ENCODE measurements at regions not wholly inside any gene's neighbourhood (a gene's known extent, or its start where the extent isn't known, plus 50 kb on each side); places are given as distances from the start of the nearest gene placed in this dataset.

DNA sequence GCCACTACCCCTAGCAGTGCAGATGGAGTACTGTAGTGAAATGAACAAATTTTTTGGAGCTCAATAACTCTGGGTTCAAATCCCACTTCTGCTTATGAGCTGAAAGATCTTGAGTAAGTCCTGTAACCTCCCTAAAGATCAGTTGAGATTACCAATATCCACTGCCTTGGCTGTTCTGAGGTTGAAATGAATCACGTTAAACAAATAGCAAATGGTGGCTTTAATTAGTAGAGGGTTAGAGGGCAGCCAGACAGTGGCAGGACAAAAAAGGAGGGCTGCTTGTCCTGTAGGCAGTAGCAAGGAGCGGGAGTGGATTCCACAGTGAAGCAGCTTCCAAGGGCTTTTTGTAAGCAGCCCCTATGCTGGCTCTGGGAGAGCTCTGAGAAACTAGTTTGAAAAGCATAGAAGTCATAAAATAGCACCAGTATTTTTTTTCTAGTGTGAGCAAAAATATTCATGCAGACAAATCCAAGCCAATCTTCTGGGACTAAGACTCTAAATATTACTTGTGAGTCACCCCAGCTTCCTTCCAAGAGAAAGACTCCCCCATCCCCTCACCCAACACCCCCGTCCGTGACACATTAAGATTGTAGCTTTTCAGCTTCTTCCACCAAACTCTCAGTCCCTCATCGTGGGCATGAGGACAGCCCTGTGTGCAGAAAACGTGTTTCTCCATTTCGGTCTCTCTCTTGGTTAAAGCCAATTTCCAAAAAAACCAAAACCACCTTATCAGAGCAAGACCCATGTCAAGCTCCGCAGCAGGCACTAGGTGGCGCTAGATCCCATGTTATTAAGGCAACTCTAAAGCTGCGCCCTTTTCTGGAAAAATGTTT lies 123.5 kb upstream of the LGALSL start:
- TF ChIP-seq, protein P1, sequence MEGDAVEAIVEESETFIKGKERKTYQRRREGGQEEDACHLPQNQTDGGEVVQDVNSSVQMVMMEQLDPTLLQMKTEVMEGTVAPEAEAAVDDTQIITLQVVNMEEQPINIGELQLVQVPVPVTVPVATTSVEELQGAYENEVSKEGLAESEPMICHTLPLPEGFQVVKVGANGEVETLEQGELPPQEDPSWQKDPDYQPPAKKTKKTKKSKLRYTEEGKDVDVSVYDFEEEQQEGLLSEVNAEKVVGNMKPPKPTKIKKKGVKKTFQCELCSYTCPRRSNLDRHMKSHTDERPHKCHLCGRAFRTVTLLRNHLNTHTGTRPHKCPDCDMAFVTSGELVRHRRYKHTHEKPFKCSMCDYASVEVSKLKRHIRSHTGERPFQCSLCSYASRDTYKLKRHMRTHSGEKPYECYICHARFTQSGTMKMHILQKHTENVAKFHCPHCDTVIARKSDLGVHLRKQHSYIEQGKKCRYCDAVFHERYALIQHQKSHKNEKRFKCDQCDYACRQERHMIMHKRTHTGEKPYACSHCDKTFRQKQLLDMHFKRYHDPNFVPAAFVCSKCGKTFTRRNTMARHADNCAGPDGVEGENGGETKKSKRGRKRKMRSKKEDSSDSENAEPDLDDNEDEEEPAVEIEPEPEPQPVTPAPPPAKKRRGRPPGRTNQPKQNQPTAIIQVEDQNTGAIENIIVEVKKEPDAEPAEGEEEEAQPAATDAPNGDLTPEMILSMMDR (IDR thresholded peaks at IDR 0.05; ENCODE audit: control extremely low read depth in 1 of 3, insufficient read depth in 1 of 3, low read depth in 1 of 3, low read length in 3 of 3): peak; percentile 63 to 92 (median 86)
- TF ChIP-seq SP2 (IDR thresholded peaks at IDR 0.05; ENCODE audit: low read length) (no peak), POLR2AphosphoS5 (IDR thresholded peaks at IDR 0.05; ENCODE audit: low read depth, low read length) (no peak), EZH2 (IDR thresholded peaks at IDR 0.05; ENCODE audit: low read depth, low read length, severe bottlenecking) (no peak), POLR2A (IDR thresholded peaks at IDR 0.05; ENCODE audit: control extremely low read depth in 1 of 2, low read depth in 2 of 2, low read length in 2 of 2) (no peak), KDM5A (IDR thresholded peaks at IDR 0.05; ENCODE audit: low read length) (no peak), JUND (IDR thresholded peaks at IDR 0.05; ENCODE audit: low read length) (no peak), CEBPB (IDR thresholded peaks at IDR 0.05; ENCODE audit: low read depth, low read length) (no peak), BACH1 (IDR thresholded peaks at IDR 0.05; ENCODE audit: low read length) (no peak), SAP30 (IDR thresholded peaks at IDR 0.05; ENCODE audit: insufficient read depth, insufficient replicate concordance, low read length) (no peak), KDM1A (IDR thresholded peaks at IDR 0.05; ENCODE audit: borderline replicate concordance, low read length) (no peak)
- TF ChIP-seq, protein P2, sequence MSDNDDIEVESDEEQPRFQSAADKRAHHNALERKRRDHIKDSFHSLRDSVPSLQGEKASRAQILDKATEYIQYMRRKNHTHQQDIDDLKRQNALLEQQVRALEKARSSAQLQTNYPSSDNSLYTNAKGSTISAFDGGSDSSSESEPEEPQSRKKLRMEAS (IDR thresholded peaks at IDR 0.05): no peak

Data from H1 (cell line).